ENCODE measurements at regions not wholly inside any gene's neighbourhood (a gene's known extent, or its start where the extent isn't known, plus 50 kb on each side); places are given as distances from the start of the nearest gene placed in this dataset.

GRCh38 chr20:7137395-7138151 lies 370.1 kb downstream of the BMP2 start:
- TF ChIP-seq, protein P1, sequence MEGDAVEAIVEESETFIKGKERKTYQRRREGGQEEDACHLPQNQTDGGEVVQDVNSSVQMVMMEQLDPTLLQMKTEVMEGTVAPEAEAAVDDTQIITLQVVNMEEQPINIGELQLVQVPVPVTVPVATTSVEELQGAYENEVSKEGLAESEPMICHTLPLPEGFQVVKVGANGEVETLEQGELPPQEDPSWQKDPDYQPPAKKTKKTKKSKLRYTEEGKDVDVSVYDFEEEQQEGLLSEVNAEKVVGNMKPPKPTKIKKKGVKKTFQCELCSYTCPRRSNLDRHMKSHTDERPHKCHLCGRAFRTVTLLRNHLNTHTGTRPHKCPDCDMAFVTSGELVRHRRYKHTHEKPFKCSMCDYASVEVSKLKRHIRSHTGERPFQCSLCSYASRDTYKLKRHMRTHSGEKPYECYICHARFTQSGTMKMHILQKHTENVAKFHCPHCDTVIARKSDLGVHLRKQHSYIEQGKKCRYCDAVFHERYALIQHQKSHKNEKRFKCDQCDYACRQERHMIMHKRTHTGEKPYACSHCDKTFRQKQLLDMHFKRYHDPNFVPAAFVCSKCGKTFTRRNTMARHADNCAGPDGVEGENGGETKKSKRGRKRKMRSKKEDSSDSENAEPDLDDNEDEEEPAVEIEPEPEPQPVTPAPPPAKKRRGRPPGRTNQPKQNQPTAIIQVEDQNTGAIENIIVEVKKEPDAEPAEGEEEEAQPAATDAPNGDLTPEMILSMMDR (IDR thresholded peaks at IDR 0.05) = no peak
- no peak for TF ChIP-seq POLR2AphosphoS5 (IDR thresholded peaks at IDR 0.05)
- no peak for TF ChIP-seq POLR2A (IDR thresholded peaks at IDR 0.05)

All from sigmoid colon (tissue), 4 donors.